ENCODE measurements at regions not wholly inside any gene's neighbourhood (a gene's known extent, or its start where the extent isn't known, plus 50 kb on each side); places are given as distances from the start of the nearest gene placed in this dataset.

DNA sequence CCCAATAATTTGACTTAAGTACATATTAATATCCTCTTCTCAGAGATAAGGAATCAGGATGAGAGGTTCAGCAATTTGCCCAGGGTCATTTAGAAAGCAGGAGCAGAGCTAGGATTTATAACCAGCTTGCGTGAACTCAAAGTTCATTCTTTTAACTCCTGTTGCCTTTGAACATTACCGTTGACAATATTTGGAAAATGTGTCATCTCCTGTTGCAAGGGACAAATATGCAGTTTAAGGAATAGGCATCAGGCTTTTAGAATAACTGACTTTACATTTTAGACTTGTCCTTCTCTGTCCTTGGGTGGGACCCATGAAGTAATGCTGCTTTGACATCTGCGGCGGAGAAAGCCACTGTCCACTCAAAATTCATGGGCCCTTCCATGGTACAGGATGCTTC, 252.2 kb upstream of the RGMA start:
- no peak for TF ChIP-seq GATA2 (IDR thresholded peaks at IDR 0.05; ENCODE audit: low read depth, low read length)
- TF ChIP-seq GATA3 (IDR thresholded peaks at IDR 0.05; ENCODE audit: low read depth, low read length), result no peak

All from SH-SY5Y (cell line).